ENCODE measurements at regions not wholly inside any gene's neighbourhood (a gene's known extent, or its start where the extent isn't known, plus 50 kb on each side); places are given as distances from the start of the nearest gene placed in this dataset.
A peak's percentile ranks its signal among the peaks of the same experiment; 100 is the strongest.

- Histone ChIP-seq H3K36me3 (ENCODE audit: insufficient read depth, insufficient read length, low read length) (no peaks in the 10 kb centered on the region), H3K9me3 (ENCODE audit: insufficient read depth, low read length) (no peaks in the 10 kb centered on the region), H3K9ac (ENCODE audit: insufficient read length, low read depth) (no peak overlapping the region), H3K4me1 (ENCODE audit: insufficient read depth, insufficient read length) (no peaks in the 10 kb centered on the region), H3K4me3 (ENCODE audit: insufficient read length, low read depth) (no peak overlapping the region), H3K27me3 (ENCODE audit: insufficient read depth, insufficient read length) (no peaks in the 10 kb centered on the region)
- no peak for TF ChIP-seq ZNF274 (IDR thresholded peaks at IDR 0.05; ENCODE audit: low read depth, low read length)
- no peak for TF ChIP-seq SUZ12 (IDR thresholded peaks at IDR 0.05; ENCODE audit: extremely low read depth, insufficient read depth, insufficient read length)
- no peak for TF ChIP-seq YY1 (IDR thresholded peaks at IDR 0.05; ENCODE audit: insufficient read depth, insufficient read length)
- no peak for DNase-seq (ENCODE audit: low read depth, low spot score)
These were observed 71.2 kb upstream of the ZC3H12A start for GRCh38 chr1:37403166-37403565.

DNA sequence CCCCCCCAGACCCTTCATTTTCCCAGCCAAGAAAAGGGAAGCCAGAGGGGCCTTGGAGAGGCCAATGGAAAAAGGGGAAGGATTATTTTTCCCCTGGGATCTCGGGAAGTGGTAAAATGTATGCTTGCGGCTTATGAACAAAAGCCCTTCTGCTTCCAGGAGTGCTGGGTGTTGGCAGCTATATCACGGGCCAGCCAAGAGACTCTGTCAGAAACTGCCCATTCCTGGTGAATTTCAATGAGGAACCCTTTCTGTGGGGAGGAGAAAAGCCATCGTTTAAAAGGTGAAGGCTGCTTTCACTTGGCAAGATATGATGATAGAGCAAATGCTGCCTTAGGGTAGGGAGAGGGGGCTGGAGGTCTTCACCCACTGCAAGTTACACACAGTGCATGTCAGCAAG lies 69.7 kb upstream of the ZC3H12A start:
- H3K9me3 ChIP-seq (ENCODE audit: insufficient read depth, low read length) = no peaks in the 10 kb centered on the region
- no peak overlapping the region for H3K4me3 ChIP-seq (ENCODE audit: insufficient read length, low read depth)
- TF ChIP-seq ZNF274 (IDR thresholded peaks at IDR 0.05; ENCODE audit: low read depth, low read length) = no peak
- TF ChIP-seq SUZ12 (IDR thresholded peaks at IDR 0.05; ENCODE audit: extremely low read depth, insufficient read depth, insufficient read length) = no peak
- no peak for TF ChIP-seq YY1 (IDR thresholded peaks at IDR 0.05; ENCODE audit: insufficient read depth, insufficient read length)
- no peak overlapping the region for H3K9ac ChIP-seq (ENCODE audit: insufficient read length, low read depth)
- no peaks in the 10 kb centered on the region for H3K4me1 ChIP-seq (ENCODE audit: insufficient read depth, insufficient read length)
- H3K36me3 ChIP-seq (ENCODE audit: insufficient read depth, insufficient read length, low read length) = no peaks in the 10 kb centered on the region
- no peak for DNase-seq (ENCODE audit: low read depth, low spot score)
- no peaks in the 10 kb centered on the region for H3K27me3 ChIP-seq (ENCODE audit: insufficient read depth, insufficient read length)

GRCh38 chr1:37410105-37410504 lies 64.3 kb upstream of the ZC3H12A start:
- Histone ChIP-seq H3K4me1 (ENCODE audit: insufficient read depth, insufficient read length) (peaks cover 8% of the 10 kb centered on the region), H3K4me3 (ENCODE audit: insufficient read length, low read depth) (no peak overlapping the region), H3K27me3 (ENCODE audit: insufficient read depth, insufficient read length) (no peaks in the 10 kb centered on the region), H3K9ac (ENCODE audit: insufficient read length, low read depth) (no peak overlapping the region), H3K36me3 (ENCODE audit: insufficient read depth, insufficient read length, low read length) (no peaks in the 10 kb centered on the region), H3K9me3 (ENCODE audit: insufficient read depth, low read length) (peaks cover 3% of the 10 kb centered on the region; the same call in 1 of the 2 replicates)
- TF ChIP-seq SUZ12 (IDR thresholded peaks at IDR 0.05; ENCODE audit: extremely low read depth, insufficient read depth, insufficient read length) (no peak), YY1 (IDR thresholded peaks at IDR 0.05; ENCODE audit: insufficient read depth, insufficient read length) (no peak), ZNF274 (IDR thresholded peaks at IDR 0.05; ENCODE audit: low read depth, low read length) (no peak)
- no peak for DNase-seq (ENCODE audit: low read depth, low spot score)

DNA sequence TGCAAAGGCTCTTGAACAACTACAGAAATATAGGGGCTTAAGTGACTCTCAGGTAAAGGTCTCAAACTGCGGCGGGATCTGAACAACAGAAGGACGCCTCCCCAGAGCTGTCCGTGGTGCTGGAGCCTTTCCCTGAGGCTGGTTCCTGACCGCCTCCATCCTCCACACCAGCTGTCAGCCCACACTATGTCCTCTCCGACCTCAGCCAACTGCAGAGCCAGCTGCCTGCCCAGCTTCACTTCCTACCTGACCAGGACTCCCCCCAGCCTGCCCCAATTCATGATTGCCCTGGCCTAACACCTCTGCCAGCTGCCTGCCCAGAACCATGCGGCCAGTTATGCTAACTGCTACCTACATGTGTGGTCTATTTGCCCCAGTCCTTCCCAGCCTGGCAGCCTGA lies 63.6 kb upstream of the ZC3H12A start:
- Histone ChIP-seq H3K27me3 (ENCODE audit: insufficient read depth, insufficient read length) (no peaks in the 10 kb centered on the region), H3K9me3 (ENCODE audit: insufficient read depth, low read length) (peaks cover 10% of the 10 kb centered on the region; the same call in 1 of the 2 replicates), H3K4me3 (ENCODE audit: insufficient read length, low read depth) (no peak overlapping the region), H3K36me3 (ENCODE audit: insufficient read depth, insufficient read length, low read length) (no peaks in the 10 kb centered on the region), H3K4me1 (ENCODE audit: insufficient read depth, insufficient read length) (peaks cover 8% of the 10 kb centered on the region), H3K9ac (ENCODE audit: insufficient read length, low read depth) (no peak overlapping the region)
- TF ChIP-seq SUZ12 (IDR thresholded peaks at IDR 0.05; ENCODE audit: extremely low read depth, insufficient read depth, insufficient read length) = no peak
- no peak for TF ChIP-seq ZNF274 (IDR thresholded peaks at IDR 0.05; ENCODE audit: low read depth, low read length)
- TF ChIP-seq YY1 (IDR thresholded peaks at IDR 0.05; ENCODE audit: insufficient read depth, insufficient read length) = no peak
- peak; percentile 67 for DNase-seq (ENCODE audit: low read depth, low spot score)

DNA sequence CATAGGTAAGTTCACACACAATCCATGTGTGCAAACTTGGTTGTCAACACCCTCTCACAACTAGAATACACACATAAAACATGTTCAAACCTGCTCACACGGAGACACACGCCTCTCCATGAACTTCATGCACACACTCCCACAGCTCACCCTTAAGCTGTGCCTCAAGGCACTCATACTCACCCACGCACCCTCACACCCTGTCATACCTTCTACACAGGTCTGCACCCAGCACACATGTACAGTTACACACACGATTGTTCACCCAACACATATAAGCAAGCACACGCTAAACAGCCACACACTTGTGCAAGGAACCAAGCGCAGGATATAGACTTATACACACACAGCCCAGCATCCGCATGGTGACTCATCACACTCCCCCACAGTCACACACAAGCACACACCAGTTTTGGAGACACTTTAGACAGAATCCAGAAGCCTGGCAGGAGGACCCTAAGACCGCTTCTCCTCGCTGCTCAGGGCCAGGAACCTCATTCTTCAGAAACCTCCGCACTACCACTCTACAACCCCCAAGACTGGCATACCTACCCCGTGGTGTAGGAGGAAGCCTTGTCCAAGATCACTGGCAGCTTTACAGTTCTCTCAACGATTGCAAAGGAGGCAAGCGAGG lies 58.7 kb upstream of the ZC3H12A start:
- DNase-seq (ENCODE audit: low read depth, low spot score) = no peak
- Histone ChIP-seq H3K36me3 (ENCODE audit: insufficient read depth, insufficient read length, low read length) (no peaks in the 10 kb centered on the region), H3K9ac (ENCODE audit: insufficient read length, low read depth) (no peak overlapping the region), H3K4me1 (ENCODE audit: insufficient read depth, insufficient read length) (peaks cover 8% of the 10 kb centered on the region), H3K27me3 (ENCODE audit: insufficient read depth, insufficient read length) (no peaks in the 10 kb centered on the region), H3K9me3 (ENCODE audit: insufficient read depth, low read length) (peaks cover 18% of the 10 kb centered on the region; the same call in 1 of the 2 replicates), H3K4me3 (ENCODE audit: insufficient read length, low read depth) (no peak overlapping the region)
- TF ChIP-seq ZNF274 (IDR thresholded peaks at IDR 0.05; ENCODE audit: low read depth, low read length) = no peak
- TF ChIP-seq SUZ12 (IDR thresholded peaks at IDR 0.05; ENCODE audit: extremely low read depth, insufficient read depth, insufficient read length) = no peak
- no peak for TF ChIP-seq YY1 (IDR thresholded peaks at IDR 0.05; ENCODE audit: insufficient read depth, insufficient read length)

- Histone ChIP-seq H3K9me3 (ENCODE audit: insufficient read depth, low read length) (peaks cover 12% of the 10 kb centered on the region; the same call in 1 of the 2 replicates), H3K4me1 (ENCODE audit: insufficient read depth, insufficient read length) (no peaks in the 10 kb centered on the region), H3K9ac (ENCODE audit: insufficient read length, low read depth) (no peak overlapping the region), H3K4me3 (ENCODE audit: insufficient read length, low read depth) (no peak overlapping the region), H3K36me3 (ENCODE audit: insufficient read depth, insufficient read length, low read length) (no peaks in the 10 kb centered on the region), H3K27me3 (ENCODE audit: insufficient read depth, insufficient read length) (no peaks in the 10 kb centered on the region)
- DNase-seq (ENCODE audit: low read depth, low spot score) = no peak
- TF ChIP-seq SUZ12 (IDR thresholded peaks at IDR 0.05; ENCODE audit: extremely low read depth, insufficient read depth, insufficient read length) (no peak), ZNF274 (IDR thresholded peaks at IDR 0.05; ENCODE audit: low read depth, low read length) (no peak), YY1 (IDR thresholded peaks at IDR 0.05; ENCODE audit: insufficient read depth, insufficient read length) (no peak)
These were observed 53.9 kb upstream of the ZC3H12A start for GRCh38 chr1:37420456-37420855.

GRCh38 chr1:37423810-37424209 lies 50.6 kb upstream of the ZC3H12A start:
- DNase-seq (ENCODE audit: low read depth, low spot score) = no peak

More at GRCh38 chr1:37423810-37424209, 50.6 kb upstream of the ZC3H12A start:
- H3K27me3 ChIP-seq (ENCODE audit: insufficient read depth, insufficient read length) = no peaks in the 10 kb centered on the region
- no peak for TF ChIP-seq ZNF274 (IDR thresholded peaks at IDR 0.05; ENCODE audit: low read depth, low read length)
- TF ChIP-seq YY1 (IDR thresholded peaks at IDR 0.05; ENCODE audit: insufficient read depth, insufficient read length) = no peak
- TF ChIP-seq SUZ12 (IDR thresholded peaks at IDR 0.05; ENCODE audit: extremely low read depth, insufficient read depth, insufficient read length) = no peak
- H3K4me1 ChIP-seq (ENCODE audit: insufficient read depth, insufficient read length) = no peaks in the 10 kb centered on the region
- no peak overlapping the region for H3K9ac ChIP-seq (ENCODE audit: insufficient read length, low read depth)
- H3K9me3 ChIP-seq (ENCODE audit: insufficient read depth, low read length) = no peaks in the 10 kb centered on the region
- H3K4me3 ChIP-seq (ENCODE audit: insufficient read length, low read depth) = no peak overlapping the region
- H3K36me3 ChIP-seq (ENCODE audit: insufficient read depth, insufficient read length, low read length) = no peaks in the 10 kb centered on the region
